ENCODE measurements at regions not wholly inside any gene's neighbourhood (a gene's known extent, or its start where the extent isn't known, plus 50 kb on each side); places are given as distances from the start of the nearest gene placed in this dataset.

DNA sequence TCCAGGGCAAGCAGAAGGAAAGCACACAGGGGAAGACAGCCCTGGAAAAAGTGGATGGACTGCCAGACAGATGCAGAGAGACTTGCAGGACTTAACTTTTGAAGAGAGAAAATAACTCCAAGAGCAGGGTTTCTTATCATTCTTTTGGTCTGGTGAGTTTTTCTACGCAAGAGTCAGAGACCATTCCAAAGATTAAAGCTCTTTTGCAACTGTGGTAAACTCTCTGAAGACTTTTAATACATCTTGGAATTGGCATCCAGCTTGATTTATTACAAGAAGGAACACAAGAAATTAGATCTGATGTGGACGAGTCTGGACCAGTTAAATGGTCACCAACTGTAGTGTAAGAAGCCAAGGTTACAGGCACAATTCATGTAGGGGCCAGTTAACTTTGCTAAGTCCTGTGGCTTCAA is 153.4 kb downstream of the SIPA1L2 start:
- Histone ChIP-seq H3K36me3 (ENCODE audit: control insufficient read depth, insufficient read depth, low read length) (no peaks in the 10 kb centered on the region), H3K9me3 (ENCODE audit: control insufficient read depth, insufficient read depth, low read depth, low read length) (no peaks in the 10 kb centered on the region), H3K27me3 (ENCODE audit: control insufficient read depth, insufficient read depth, low read length) (no peaks in the 10 kb centered on the region), H3K27ac (ENCODE audit: low read length) (no peak overlapping the region), H3K4me1 (ENCODE audit: control insufficient read depth, insufficient read depth, low read length) (no peaks in the 10 kb centered on the region), H3K4me3 (ENCODE audit: low read depth in 2 of 2, low read length in 2 of 2) (no peak overlapping the region)
- TF ChIP-seq, protein P1, sequence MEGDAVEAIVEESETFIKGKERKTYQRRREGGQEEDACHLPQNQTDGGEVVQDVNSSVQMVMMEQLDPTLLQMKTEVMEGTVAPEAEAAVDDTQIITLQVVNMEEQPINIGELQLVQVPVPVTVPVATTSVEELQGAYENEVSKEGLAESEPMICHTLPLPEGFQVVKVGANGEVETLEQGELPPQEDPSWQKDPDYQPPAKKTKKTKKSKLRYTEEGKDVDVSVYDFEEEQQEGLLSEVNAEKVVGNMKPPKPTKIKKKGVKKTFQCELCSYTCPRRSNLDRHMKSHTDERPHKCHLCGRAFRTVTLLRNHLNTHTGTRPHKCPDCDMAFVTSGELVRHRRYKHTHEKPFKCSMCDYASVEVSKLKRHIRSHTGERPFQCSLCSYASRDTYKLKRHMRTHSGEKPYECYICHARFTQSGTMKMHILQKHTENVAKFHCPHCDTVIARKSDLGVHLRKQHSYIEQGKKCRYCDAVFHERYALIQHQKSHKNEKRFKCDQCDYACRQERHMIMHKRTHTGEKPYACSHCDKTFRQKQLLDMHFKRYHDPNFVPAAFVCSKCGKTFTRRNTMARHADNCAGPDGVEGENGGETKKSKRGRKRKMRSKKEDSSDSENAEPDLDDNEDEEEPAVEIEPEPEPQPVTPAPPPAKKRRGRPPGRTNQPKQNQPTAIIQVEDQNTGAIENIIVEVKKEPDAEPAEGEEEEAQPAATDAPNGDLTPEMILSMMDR (IDR thresholded peaks at IDR 0.05): no peak
- TF ChIP-seq, protein P2, sequence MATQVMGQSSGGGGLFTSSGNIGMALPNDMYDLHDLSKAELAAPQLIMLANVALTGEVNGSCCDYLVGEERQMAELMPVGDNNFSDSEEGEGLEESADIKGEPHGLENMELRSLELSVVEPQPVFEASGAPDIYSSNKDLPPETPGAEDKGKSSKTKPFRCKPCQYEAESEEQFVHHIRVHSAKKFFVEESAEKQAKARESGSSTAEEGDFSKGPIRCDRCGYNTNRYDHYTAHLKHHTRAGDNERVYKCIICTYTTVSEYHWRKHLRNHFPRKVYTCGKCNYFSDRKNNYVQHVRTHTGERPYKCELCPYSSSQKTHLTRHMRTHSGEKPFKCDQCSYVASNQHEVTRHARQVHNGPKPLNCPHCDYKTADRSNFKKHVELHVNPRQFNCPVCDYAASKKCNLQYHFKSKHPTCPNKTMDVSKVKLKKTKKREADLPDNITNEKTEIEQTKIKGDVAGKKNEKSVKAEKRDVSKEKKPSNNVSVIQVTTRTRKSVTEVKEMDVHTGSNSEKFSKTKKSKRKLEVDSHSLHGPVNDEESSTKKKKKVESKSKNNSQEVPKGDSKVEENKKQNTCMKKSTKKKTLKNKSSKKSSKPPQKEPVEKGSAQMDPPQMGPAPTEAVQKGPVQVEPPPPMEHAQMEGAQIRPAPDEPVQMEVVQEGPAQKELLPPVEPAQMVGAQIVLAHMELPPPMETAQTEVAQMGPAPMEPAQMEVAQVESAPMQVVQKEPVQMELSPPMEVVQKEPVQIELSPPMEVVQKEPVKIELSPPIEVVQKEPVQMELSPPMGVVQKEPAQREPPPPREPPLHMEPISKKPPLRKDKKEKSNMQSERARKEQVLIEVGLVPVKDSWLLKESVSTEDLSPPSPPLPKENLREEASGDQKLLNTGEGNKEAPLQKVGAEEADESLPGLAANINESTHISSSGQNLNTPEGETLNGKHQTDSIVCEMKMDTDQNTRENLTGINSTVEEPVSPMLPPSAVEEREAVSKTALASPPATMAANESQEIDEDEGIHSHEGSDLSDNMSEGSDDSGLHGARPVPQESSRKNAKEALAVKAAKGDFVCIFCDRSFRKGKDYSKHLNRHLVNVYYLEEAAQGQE (IDR thresholded peaks at IDR 0.05; ENCODE audit: insufficient read depth in 1 of 2, low read depth in 2 of 2, low read length in 1 of 2): no peak
- no peak for TF ChIP-seq TCF7L2 (IDR thresholded peaks at IDR 0.05; ENCODE audit: low read depth, low read length)
- ChIA-PET CTCF (no interaction called here), POLR2A (no interaction called here)
- DNase-seq (ENCODE audit: low read depth, low spot score): no peak
- in situ Hi-C loops (cut with HindIII; ENCODE audit: low pct_unique_long_range_greater_than_20kb, low sequenced_read_pairs) (no loop called here), intact Hi-C loops (cut with micrococcal nuclease; ENCODE audit: unreplicated experiment) (no loop called here)
- no TSS peak for BruUV-seq (replicated peaks)
- no peak for ATAC-seq

DNA sequence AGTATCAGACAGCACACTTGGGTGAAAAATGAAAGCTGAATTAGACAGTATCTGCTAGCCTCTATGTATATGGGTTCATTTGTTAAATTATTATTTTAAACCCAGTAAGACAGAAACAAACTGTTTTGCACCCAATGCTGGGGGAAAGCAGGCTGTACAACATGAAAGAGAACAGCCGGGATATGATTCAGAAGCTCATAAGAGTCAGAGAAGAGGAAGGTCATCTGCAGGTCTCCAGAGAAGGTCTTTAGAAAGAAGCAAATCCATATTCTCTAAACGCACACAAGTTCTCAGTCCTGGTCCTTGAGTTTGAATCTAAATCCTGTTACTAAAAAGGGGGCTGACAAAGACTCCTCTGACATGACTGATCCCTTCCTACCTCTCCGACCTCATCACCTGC is 155.1 kb downstream of the SIPA1L2 start:
- H3K9me3 ChIP-seq (ENCODE audit: control insufficient read depth, insufficient read depth, low read depth, low read length): no peaks in the 10 kb centered on the region
- ChIA-PET POLR2A (no interaction called here), CTCF (no interaction called here)
- H3K27me3 ChIP-seq (ENCODE audit: control insufficient read depth, insufficient read depth, low read length): no peaks in the 10 kb centered on the region
- no TSS peak for BruUV-seq (replicated peaks)
- DNase-seq (ENCODE audit: low read depth, low spot score) (no peak), ATAC-seq (no peak)
- H3K4me3 ChIP-seq (ENCODE audit: low read depth in 2 of 2, low read length in 2 of 2): no peak overlapping the region
- H3K4me1 ChIP-seq (ENCODE audit: control insufficient read depth, insufficient read depth, low read length): no peaks in the 10 kb centered on the region
- H3K36me3 ChIP-seq (ENCODE audit: control insufficient read depth, insufficient read depth, low read length): no peaks in the 10 kb centered on the region
- intact Hi-C loops (cut with micrococcal nuclease; ENCODE audit: unreplicated experiment): no loop called here
- H3K27ac ChIP-seq (ENCODE audit: low read length): no peak overlapping the region
- in situ Hi-C loops (cut with HindIII; ENCODE audit: low pct_unique_long_range_greater_than_20kb, low sequenced_read_pairs): no loop called here
- TF ChIP-seq SIN3A (IDR thresholded peaks at IDR 0.05; ENCODE audit: borderline replicate concordance, insufficient read depth, low read depth, low read length) (no peak), POLR2AphosphoS5 (IDR thresholded peaks at IDR 0.05; ENCODE audit: low read depth, low read length) (no peak), TCF7L2 (IDR thresholded peaks at IDR 0.05; ENCODE audit: low read depth, low read length) (no peak)
- TF ChIP-seq, protein P1 (IDR thresholded peaks at IDR 0.05): no peak
- TF ChIP-seq, protein P2 (IDR thresholded peaks at IDR 0.05; ENCODE audit: insufficient read depth in 1 of 2, low read depth in 2 of 2, low read length in 1 of 2): no peak
